HUES6 (cell line): ENCODE measurements at regions not wholly inside any gene's neighbourhood (a gene's known extent, or its start where the extent isn't known, plus 50 kb on each side); places are given as distances from the start of the nearest gene placed in this dataset.
"Not testable (repeated sequence)": the region's sequence is repeated elsewhere in the genome, so short reads cannot be mapped to it uniquely, and the experiment has no call there.

Experiments used
- H3K27ac ChIP-seq: 2 replicates; pipeline ENCODE4 v1.7.0; 2013; ENCODE audit warnings: low read depth, mild to moderate bottlenecking, low read length, inconsistent platforms
- H3K27me3 ChIP-seq: 2 replicates; pipeline ENCODE4 v1.6.1; 2013; ENCODE audit warnings: low read length; ENCODE audit not compliant: control insufficient read depth, insufficient read depth
- H3K36me3 ChIP-seq: 2 replicates; pipeline ENCODE4 v1.6.1; 2013; ENCODE audit warnings: low read length; ENCODE audit not compliant: control insufficient read depth, insufficient read depth
- H3K4me1 ChIP-seq: 2 replicates; pipeline ENCODE4 v1.6.1; 2013; ENCODE audit warnings: low read length; ENCODE audit not compliant: control insufficient read depth, insufficient read depth
- H3K4me3 ChIP-seq: 2 replicates; pipeline ENCODE4 v1.5.1; 2013; ENCODE audit warnings: low read depth, low read length
- H3K9ac ChIP-seq: one replicate; pipeline ENCODE4 v1.6.1; 2013; ENCODE audit warnings: mild to moderate bottlenecking, low read length
- H3K9me3 ChIP-seq: 2 replicates; pipeline ENCODE4 v1.6.1; 2013; ENCODE audit warnings: low read depth, low read length; ENCODE audit not compliant: control insufficient read depth, insufficient read depth

GRCh38 chr10:45227042-45227441 lies 88.4 kb downstream of the OR13A1 start:
- H3K4me3 ChIP-seq = no peak overlapping the region
- H3K27me3 ChIP-seq = peaks cover 9% of the 10 kb centered on the region; the same call in 1 of the 2 replicates
- H3K9ac ChIP-seq = no peak overlapping the region
- no peak overlapping the region for H3K27ac ChIP-seq
- H3K9me3 ChIP-seq = peaks cover 27% of the 10 kb centered on the region
- H3K36me3 ChIP-seq = no peaks in the 10 kb centered on the region
- no peaks in the 10 kb centered on the region for H3K4me1 ChIP-seq

- no peak overlapping the region for H3K27ac ChIP-seq
Measured at GRCh38 chr10:45227456-45227855, 88.0 kb downstream of the OR13A1 start.

GRCh38 chr10:45229823-45230222 lies 85.6 kb downstream of the OR13A1 start:
- H3K9me3 ChIP-seq = peaks cover 27% of the 10 kb centered on the region
- peaks cover 6% of the 10 kb centered on the region; the same call in 1 of the 2 replicates for H3K27me3 ChIP-seq
- no peaks in the 10 kb centered on the region for H3K4me1 ChIP-seq
- no peak overlapping the region for H3K4me3 ChIP-seq
- H3K36me3 ChIP-seq = no peaks in the 10 kb centered on the region
- no peak overlapping the region for H3K9ac ChIP-seq
- no peak overlapping the region for H3K27ac ChIP-seq

More at GRCh38 chr10:45227456-45227855, 88.0 kb downstream of the OR13A1 start:
- no peak overlapping the region for H3K4me3 ChIP-seq
- H3K9me3 ChIP-seq = peaks cover 27% of the 10 kb centered on the region
- no peak overlapping the region for H3K9ac ChIP-seq
- peaks cover 9% of the 10 kb centered on the region; the same call in 1 of the 2 replicates for H3K27me3 ChIP-seq
- H3K36me3 ChIP-seq = no peaks in the 10 kb centered on the region
- H3K4me1 ChIP-seq = no peaks in the 10 kb centered on the region

- H3K27ac ChIP-seq, H3K4me1 ChIP-seq, H3K27me3 ChIP-seq, H3K9ac ChIP-seq, H3K36me3 ChIP-seq, H3K4me3 ChIP-seq: not testable (repeated sequence)
- peaks cover 11% of the 10 kb centered on the region for H3K9me3 ChIP-seq
Measured at GRCh38 chr10:45235260-45235769, 80.1 kb downstream of the OR13A1 start.

GRCh38 chr10:45235798-45236220 lies 79.6 kb downstream of the OR13A1 start:
- Histone ChIP-seq H3K9ac (no peak overlapping the region), H3K27me3 (no peaks in the 10 kb centered on the region), H3K27ac (no peak overlapping the region), H3K4me3 (no peak overlapping the region), H3K9me3 (peaks cover 6% of the 10 kb centered on the region), H3K4me1 (no peaks in the 10 kb centered on the region), H3K36me3 (no peaks in the 10 kb centered on the region)

- Histone ChIP-seq H3K4me1 (peaks cover 12% of the 10 kb centered on the region), H3K9ac (no peak overlapping the region), H3K27me3 (no peaks in the 10 kb centered on the region), H3K36me3 (no peaks in the 10 kb centered on the region), H3K4me3 (no peak overlapping the region), H3K9me3 (no peaks in the 10 kb centered on the region), H3K27ac (no peak overlapping the region)
Measured at GRCh38 chr10:45238896-45239295, 76.5 kb downstream of the OR13A1 start.

- Histone ChIP-seq H3K27me3 (no peaks in the 10 kb centered on the region), H3K36me3 (no peaks in the 10 kb centered on the region), H3K4me3 (no peak overlapping the region), H3K9ac (no peak overlapping the region), H3K4me1 (peaks cover 12% of the 10 kb centered on the region), H3K9me3 (no peaks in the 10 kb centered on the region), H3K27ac (no peak overlapping the region)
Measured at GRCh38 chr10:45239642-45240041, 75.8 kb downstream of the OR13A1 start.

GRCh38 chr10:45241865-45242520 lies 73.4 kb downstream of the OR13A1 start:
- H3K27me3 ChIP-seq = no peaks in the 10 kb centered on the region
- H3K9me3 ChIP-seq = no peaks in the 10 kb centered on the region
- H3K9ac ChIP-seq = no peak overlapping the region
- H3K4me1 ChIP-seq = peaks cover 12% of the 10 kb centered on the region
- H3K36me3 ChIP-seq = no peaks in the 10 kb centered on the region
- H3K4me3 ChIP-seq = no peak overlapping the region
- H3K27ac ChIP-seq = no peak overlapping the region

GRCh38 chr10:45243261-45243660 lies 72.1 kb downstream of the OR13A1 start:
- H3K9ac ChIP-seq = no peak overlapping the region

GRCh38 chr10:45246522-45246921 lies 68.9 kb downstream of the OR13A1 start:
- Histone ChIP-seq H3K27ac (no peak overlapping the region), H3K4me1 (peaks cover 8% of the 10 kb centered on the region), H3K27me3 (no peaks in the 10 kb centered on the region), H3K9ac (no peak overlapping the region), H3K4me3 (no peak overlapping the region), H3K9me3 (0 out of 2 replicates have a peak, but pooled peaks cover 4% of the 10 kb centered on the region), H3K36me3 (no peaks in the 10 kb centered on the region)

More at GRCh38 chr10:45243261-45243660, 72.1 kb downstream of the OR13A1 start:
- Histone ChIP-seq H3K36me3 (no peaks in the 10 kb centered on the region), H3K27ac (no peak overlapping the region), H3K4me1 (peaks cover 12% of the 10 kb centered on the region), H3K27me3 (no peaks in the 10 kb centered on the region), H3K9me3 (no peaks in the 10 kb centered on the region), H3K4me3 (no peak overlapping the region)

GRCh38 chr10:45249978-45250693 lies 65.3 kb downstream of the OR13A1 start:
- H3K27me3 ChIP-seq = no peaks in the 10 kb centered on the region
- H3K27ac ChIP-seq = no peak overlapping the region
- H3K9me3 ChIP-seq = 0 out of 2 replicates have a peak, but pooled peaks cover 4% of the 10 kb centered on the region
- no peaks in the 10 kb centered on the region for H3K4me1 ChIP-seq
- peak overlapping the region; percentile 3 for H3K9ac ChIP-seq
- no peaks in the 10 kb centered on the region for H3K36me3 ChIP-seq
- peak overlapping the region; percentile 52 for H3K4me3 ChIP-seq
